Natural killer cell (primary cell): ENCODE measurements at regions not wholly inside any gene's neighbourhood (a gene's known extent, or its start where the extent isn't known, plus 50 kb on each side); places are given as distances from the start of the nearest gene placed in this dataset.
"Not testable (repeated sequence)": the region's sequence is repeated elsewhere in the genome, so short reads cannot be mapped to it uniquely, and the experiment has no call there.

Experiments
- ATAC-seq, 3 donors: fragments of 150-1000 bp in 2 of 3; fragments of 200-7000 bp in 1 of 3; cut with Tn5 transposase; 1 replicate in 1 of 3; 2 replicates in 2 of 3; pipeline ENCODE4 v1.10.0; 2021; ENCODE audit warnings: mild to moderate bottlenecking in 2 of 3, moderate library complexity in 2 of 3
- DNase-seq, 2 donors: peaks; one replicate each; pipeline versions ENCODE4 v3.0.0 to v3.0.0-alpha.2; 2013 to 2021; ENCODE audit warnings: mixed read lengths in 1 of 2
- H3K27ac ChIP-seq: one replicate; pipeline ENCODE4 v1.5.1; 2013; ENCODE audit warnings: mild to moderate bottlenecking, low read length
- H3K27me3 ChIP-seq: one replicate; pipeline ENCODE4 v1.6.1; 2013; ENCODE audit warnings: low read length; ENCODE audit not compliant: control insufficient read depth, insufficient read depth
- H3K36me3 ChIP-seq: one replicate; pipeline ENCODE4 v1.6.1; 2013; ENCODE audit warnings: low read length; ENCODE audit not compliant: control insufficient read depth, insufficient read depth
- H3K4me1 ChIP-seq: one replicate; pipeline ENCODE4 v1.6.1; 2013; ENCODE audit warnings: low read length; ENCODE audit not compliant: control insufficient read depth, insufficient read depth
- H3K4me3 ChIP-seq: one replicate; pipeline ENCODE4 v1.5.1; 2013; ENCODE audit warnings: low read length
- H3K9me3 ChIP-seq: one replicate; pipeline ENCODE4 v1.6.1; 2013; ENCODE audit warnings: low read length; ENCODE audit not compliant: control insufficient read depth, insufficient read depth
- H3K27ac Mint-ChIP-seq, 2 donors: one replicate each; pipeline ENCODE4 v1.8.0; 2022; ENCODE audit warnings: mild to moderate bottlenecking in 2 of 2, mixed read lengths in 2 of 2, moderate library complexity in 1 of 2
- H3K27me3 Mint-ChIP-seq, 2 donors: one replicate each; pipeline ENCODE4 v1.8.0; 2022; ENCODE audit warnings: low read depth in 2 of 2, mixed read lengths in 2 of 2
- H3K36me3 Mint-ChIP-seq: one replicate; pipeline ENCODE4 v1.8.0; 2022; ENCODE audit warnings: mixed read lengths
- H3K4me1 Mint-ChIP-seq, 2 donors: one replicate each; pipeline ENCODE4 v1.8.0; 2022; ENCODE audit warnings: mixed read lengths in 2 of 2
- H3K4me3 Mint-ChIP-seq: one replicate; pipeline ENCODE4 v1.8.0; 2022; ENCODE audit warnings: mild to moderate bottlenecking, moderate library complexity, mixed read lengths
- H3K9me3 Mint-ChIP-seq, 2 donors: one replicate each; pipeline ENCODE4 v1.8.0; 2022; ENCODE audit warnings: mixed read lengths in 2 of 2
- CTCF ChIP-seq: fragments of 200-600 bp; IDR thresholded peaks from one replicate; pipeline ENCODE4 v1.8.0; 2022; ENCODE audit warnings: antibody characterized with exemption
- WGBS: methylation state at CpG from one replicate; pipeline ENCODE4 v1.1.7; 2013; ENCODE audit warnings: missing lambda C conversion rate; ENCODE audit not compliant: insufficient coverage; 5-methylcytosine and 5-hydroxymethylcytosine counted together
- intact Hi-C: fragments of 100-400 bp; cut with micrococcal nuclease; formaldehyde crosslinking; loops from one replicate; pipeline ENCODE4 v1.14.2; 2022

DNA sequence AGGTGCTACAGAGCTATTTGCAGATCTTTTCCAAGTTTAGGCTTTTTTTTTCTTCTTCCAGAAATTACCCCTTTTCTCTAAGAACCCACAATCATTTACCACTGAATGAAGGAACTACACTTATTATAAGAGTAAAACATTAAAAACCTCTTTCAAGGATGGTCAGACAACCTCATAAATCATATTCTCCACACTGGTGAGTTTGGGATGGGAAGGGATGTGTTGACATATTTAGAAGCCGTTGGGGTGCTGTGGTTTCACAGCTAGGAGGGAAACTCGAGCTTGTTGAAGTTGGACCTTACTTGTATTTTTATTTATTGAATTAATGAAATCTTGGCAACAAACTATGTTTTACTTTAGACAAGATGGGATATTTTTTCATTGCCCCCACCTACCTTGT is 289.4 kb upstream of the MEIS1 start:
- H3K36me3 ChIP-seq, result no peaks in the 10 kb centered on the region
- no peak overlapping the region for H3K4me3 Mint-ChIP-seq
- no peaks in the 10 kb centered on the region for H3K4me1 ChIP-seq
- DNase-seq (no peak), ATAC-seq (no peak)
- intact Hi-C loops, result no loop called here
- no peak overlapping the region for H3K4me3 ChIP-seq
- TF ChIP-seq CTCF, result no peak
- 50% methylated on average over 2 of the region's 2 CpGs for WGBS
- H3K4me1 Mint-ChIP-seq, result no peaks in the 10 kb centered on the region
- H3K27ac Mint-ChIP-seq, result no peak overlapping the region
- H3K36me3 Mint-ChIP-seq, result no peaks in the 10 kb centered on the region
- peaks cover 10 to 12% of the 10 kb centered on the region in 2 donors for H3K9me3 Mint-ChIP-seq
- no peaks in the 10 kb centered on the region for H3K27me3 Mint-ChIP-seq
- H3K27ac ChIP-seq, result no peak overlapping the region
- H3K27me3 ChIP-seq, result no peaks in the 10 kb centered on the region
- H3K9me3 ChIP-seq, result no peaks in the 10 kb centered on the region

DNA sequence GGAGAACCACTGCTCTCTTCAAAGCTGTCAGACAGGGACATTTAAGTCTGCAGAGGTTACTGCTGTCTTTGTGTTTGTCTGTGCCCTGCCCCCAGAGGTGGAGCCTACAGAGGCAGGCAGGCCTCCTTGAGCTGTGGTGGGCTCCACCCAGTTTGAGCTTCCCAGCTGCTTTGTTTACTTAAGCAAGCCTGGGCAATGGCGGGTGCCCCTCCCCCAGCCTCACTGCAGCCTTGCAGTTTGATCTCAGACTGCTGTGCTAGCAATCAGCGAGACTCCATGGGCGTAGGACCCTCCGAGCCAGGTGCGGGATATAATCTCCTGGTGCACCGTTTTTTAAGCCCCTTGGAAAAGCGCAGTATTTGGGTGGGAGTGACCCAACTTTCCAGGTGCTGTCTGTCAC is 290.6 kb upstream of the MEIS1 start:
- ATAC-seq, DNase-seq, H3K4me1 ChIP-seq, H3K9me3 ChIP-seq, H3K27me3 ChIP-seq, H3K27ac ChIP-seq, intact Hi-C loops, H3K36me3 ChIP-seq, H3K4me3 ChIP-seq, H3K27me3 Mint-ChIP-seq, H3K27ac Mint-ChIP-seq, H3K4me3 Mint-ChIP-seq, H3K36me3 Mint-ChIP-seq, H3K4me1 Mint-ChIP-seq: not testable (repeated sequence)
- H3K9me3 Mint-ChIP-seq, result peaks cover 10 to 12% of the 10 kb centered on the region in 2 donors
- WGBS, result 98% methylated on average over 7 of the region's 7 CpGs

DNA sequence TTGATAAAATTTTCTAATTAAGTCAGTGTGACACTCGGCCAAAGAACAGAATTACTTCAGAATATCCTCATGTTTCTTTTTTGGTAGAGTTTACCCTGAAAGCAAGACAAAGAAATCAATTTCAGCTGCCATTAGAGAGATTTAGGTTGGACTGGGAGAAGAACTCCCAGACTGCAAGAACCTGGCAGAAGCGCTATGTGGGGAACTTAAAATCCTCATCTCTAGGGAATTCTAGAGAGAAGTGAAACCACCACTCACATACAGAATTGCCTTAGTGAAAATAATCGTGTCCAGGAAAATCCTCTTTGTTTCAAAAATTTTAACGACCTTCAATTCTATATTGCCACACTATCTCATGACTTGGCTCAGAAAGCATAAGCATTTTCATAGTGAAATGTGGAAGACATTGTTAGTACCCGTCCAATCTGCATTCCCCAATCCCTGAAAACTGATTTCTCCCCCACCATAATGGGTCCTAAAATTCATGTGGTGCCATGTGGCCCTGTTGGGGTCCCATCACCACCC is 297.3 kb upstream of the MEIS1 start:
- DNase-seq (no peak), ATAC-seq (no peak)
- H3K4me3 Mint-ChIP-seq, result no peak overlapping the region
- Histone ChIP-seq H3K4me1 (no peaks in the 10 kb centered on the region), H3K27me3 (no peaks in the 10 kb centered on the region), H3K4me3 (no peak overlapping the region), H3K27ac (no peak overlapping the region), H3K9me3 (no peaks in the 10 kb centered on the region), H3K36me3 (no peaks in the 10 kb centered on the region)
- H3K9me3 Mint-ChIP-seq, result peaks cover 11 to 18% of the 10 kb centered on the region in 2 donors
- no peaks in the 10 kb centered on the region for H3K27me3 Mint-ChIP-seq
- 74% methylated on average over 4 of the region's 5 CpGs for WGBS
- H3K4me1 Mint-ChIP-seq, result no peaks in the 10 kb centered on the region
- peaks cover 5% of the 10 kb centered on the region for H3K36me3 Mint-ChIP-seq
- intact Hi-C loops, result no loop called here
- H3K27ac Mint-ChIP-seq, result no peak overlapping the region
- no peak for TF ChIP-seq CTCF

GRCh38 chr2:66134138-66134701 is 300.7 kb upstream of the MEIS1 start:
- Mint-ChIP-seq H3K27ac (no peak overlapping the region), H3K4me1 (no peaks in the 10 kb centered on the region), H3K36me3 (peaks cover 5% of the 10 kb centered on the region), H3K9me3 (peaks cover 6 to 17% of the 10 kb centered on the region in 2 donors), H3K4me3 (no peak overlapping the region), H3K27me3 (no peaks in the 10 kb centered on the region)
- DNase-seq (no peak), ATAC-seq (no peak)
- H3K4me1 ChIP-seq, result no peaks in the 10 kb centered on the region
- intact Hi-C loops, result no loop called here
- no peaks in the 10 kb centered on the region for H3K27me3 ChIP-seq
- 85% methylated on average over 4 of the region's 4 CpGs for WGBS
- TF ChIP-seq CTCF, result no peak
- H3K36me3 ChIP-seq, result no peaks in the 10 kb centered on the region
- no peaks in the 10 kb centered on the region for H3K9me3 ChIP-seq
- no peak overlapping the region for H3K4me3 ChIP-seq
- no peak overlapping the region for H3K27ac ChIP-seq
